DOHH2 (cell line): ENCODE measurements at regions not wholly inside any gene's neighbourhood (a gene's known extent, or its start where the extent isn't known, plus 50 kb on each side); places are given as distances from the start of the nearest gene placed in this dataset.

ENCODE experiments used
- H3F3A ChIP-seq: fragments of 200-600 bp; sonication (generic), shearing (Covaris generic); 2 replicates; pipeline ENCODE4 v1.6.0; 2016; ENCODE audit warnings: antibody characterized with exemption, mild to moderate bottlenecking; ENCODE audit not compliant: control insufficient read depth, insufficient read depth
- H3K27ac ChIP-seq: fragments of 200-600 bp; sonication (generic); 2 replicates; pipeline ENCODE4 v1.5.1; 2014; ENCODE audit warnings: low read depth, mild to moderate bottlenecking, low read length, moderate library complexity
- H3K27me3 ChIP-seq: fragments of 200-600 bp; sonication (generic); 2 replicates; pipeline ENCODE4 v1.6.1; 2014; ENCODE audit warnings: mild to moderate bottlenecking, low read length, mixed read lengths; ENCODE audit not compliant: control insufficient read depth
- H3K36me3 ChIP-seq: fragments of 200-600 bp; sonication (generic); 2 replicates; pipeline ENCODE4 v1.6.1; 2014; ENCODE audit warnings: mild to moderate bottlenecking, low read length, moderate library complexity, mixed read lengths; ENCODE audit not compliant: control insufficient read depth
- H3K4me1 ChIP-seq: fragments of 200-600 bp; sonication (generic); 2 replicates; pipeline ENCODE4 v1.6.1; 2014; ENCODE audit warnings: mild to moderate bottlenecking, low read length, mixed read lengths; ENCODE audit not compliant: control insufficient read depth
- H3K4me2 ChIP-seq: fragments of 200-600 bp; sonication (generic); 2 replicates; pipeline ENCODE4 v1.6.0; 2014; ENCODE audit warnings: mild to moderate bottlenecking, low read length, moderate library complexity
- H3K4me3 ChIP-seq: fragments of 200-600 bp; sonication (generic); 2 replicates; pipeline ENCODE4 v1.5.1; 2014; ENCODE audit warnings: mild to moderate bottlenecking, low read length, mixed read lengths
- H3K79me2 ChIP-seq: fragments of 200-600 bp; sonication (generic); 2 replicates; pipeline ENCODE4 v1.6.1; 2014; ENCODE audit warnings: mild to moderate bottlenecking, low read length, mixed read lengths; ENCODE audit not compliant: control insufficient read depth
- H3K9me2 ChIP-seq: fragments of 200-600 bp; sonication (generic); replicated peaks from 2 replicates; pipeline ENCODE4 v1.6.1; 2014; ENCODE audit warnings: mild to moderate bottlenecking, low read length, mixed read lengths; ENCODE audit not compliant: control insufficient read depth
- H3K9me3 ChIP-seq: fragments of 200-600 bp; sonication (generic); 2 replicates; pipeline ENCODE4 v1.6.1; 2014; ENCODE audit warnings: antibody characterized with exemption, low read length, mixed read lengths; ENCODE audit not compliant: control insufficient read depth, insufficient read depth
- H4K20me1 ChIP-seq: fragments of 200-600 bp; sonication (generic); 2 replicates; pipeline ENCODE4 v1.6.0; 2014; ENCODE audit warnings: low read depth, mild to moderate bottlenecking, antibody characterized with exemption, low read length, moderate library complexity; ENCODE audit not compliant: control insufficient read depth, insufficient read depth
- CTCF ChIP-seq: fragments of 200-600 bp; sonication (generic); IDR thresholded peaks from one replicate; pipeline ENCODE4 v1.5.1; 2014; ENCODE audit warnings: antibody characterized with exemption, mild to moderate bottlenecking, low read depth, low read length; ENCODE audit not compliant: poor library complexity, severe bottlenecking
- EZH2phosphoT487 ChIP-seq: fragments of 200-600 bp; sonication (generic); IDR thresholded peaks from 2 replicates; pipeline ENCODE4 v1.6.1; 2017; ENCODE audit warnings: borderline replicate concordance, mild to moderate bottlenecking, antibody characterized with exemption, low read length, moderate library complexity, mixed read lengths

- H3K36me3 ChIP-seq: no peaks in the 10 kb centered on the region
- no peaks in the 10 kb centered on the region for H3F3A ChIP-seq
- H3K27me3 ChIP-seq: no peaks in the 10 kb centered on the region
- H3K9me2 ChIP-seq: no peaks in the 10 kb centered on the region
- H3K4me1 ChIP-seq: no peaks in the 10 kb centered on the region
- H4K20me1 ChIP-seq: no peaks in the 10 kb centered on the region
- TF ChIP-seq CTCF: no peak
- TF ChIP-seq EZH2phosphoT487: no peak
- no peaks in the 10 kb centered on the region for H3K79me2 ChIP-seq
- H3K4me3 ChIP-seq: no peak overlapping the region
- no peak overlapping the region for H3K4me2 ChIP-seq
- H3K9me3 ChIP-seq: no peaks in the 10 kb centered on the region
- no peak overlapping the region for H3K27ac ChIP-seq
Observed at GRCh38 chr22:26887456-26887855, 230.1 kb downstream of the MIAT start.

GRCh38 chr22:26887916-26888315, 230.5 kb downstream of the MIAT start:
- Histone ChIP-seq H3K27ac (no peak overlapping the region), H3K79me2 (no peaks in the 10 kb centered on the region), H3F3A (no peaks in the 10 kb centered on the region), H4K20me1 (no peaks in the 10 kb centered on the region), H3K9me3 (no peaks in the 10 kb centered on the region), H3K4me3 (no peak overlapping the region), H3K36me3 (no peaks in the 10 kb centered on the region), H3K9me2 (no peaks in the 10 kb centered on the region), H3K4me1 (no peaks in the 10 kb centered on the region), H3K27me3 (no peaks in the 10 kb centered on the region), H3K4me2 (no peak overlapping the region)
- no peak for TF ChIP-seq CTCF
- no peak for TF ChIP-seq EZH2phosphoT487

GRCh38 chr22:26888887-26889286, 231.5 kb downstream of the MIAT start:
- Histone ChIP-seq H3K4me3 (no peak overlapping the region), H3K36me3 (no peaks in the 10 kb centered on the region), H4K20me1 (no peaks in the 10 kb centered on the region), H3K79me2 (no peaks in the 10 kb centered on the region), H3K9me3 (no peaks in the 10 kb centered on the region), H3K27me3 (no peaks in the 10 kb centered on the region), H3K9me2 (no peaks in the 10 kb centered on the region), H3F3A (no peaks in the 10 kb centered on the region), H3K4me1 (no peaks in the 10 kb centered on the region), H3K4me2 (no peak overlapping the region), H3K27ac (no peak overlapping the region)
- no peak for TF ChIP-seq CTCF
- TF ChIP-seq EZH2phosphoT487: no peak

GRCh38 chr22:26889802-26890201, 232.4 kb downstream of the MIAT start:
- H3K9me2 ChIP-seq: no peaks in the 10 kb centered on the region
- no peak overlapping the region for H3K27ac ChIP-seq
- TF ChIP-seq EZH2phosphoT487: no peak
- no peaks in the 10 kb centered on the region for H3K27me3 ChIP-seq
- no peaks in the 10 kb centered on the region for H3K4me1 ChIP-seq
- H3K36me3 ChIP-seq: no peaks in the 10 kb centered on the region
- no peaks in the 10 kb centered on the region for H3K79me2 ChIP-seq
- no peak overlapping the region for H3K4me2 ChIP-seq
- no peaks in the 10 kb centered on the region for H4K20me1 ChIP-seq
- H3F3A ChIP-seq: no peaks in the 10 kb centered on the region
- no peaks in the 10 kb centered on the region for H3K9me3 ChIP-seq
- H3K4me3 ChIP-seq: no peak overlapping the region
